ENCODE measurements at regions not wholly inside any gene's neighbourhood (a gene's known extent, or its start where the extent isn't known, plus 50 kb on each side); places are given as distances from the start of the nearest gene placed in this dataset.

DNA sequence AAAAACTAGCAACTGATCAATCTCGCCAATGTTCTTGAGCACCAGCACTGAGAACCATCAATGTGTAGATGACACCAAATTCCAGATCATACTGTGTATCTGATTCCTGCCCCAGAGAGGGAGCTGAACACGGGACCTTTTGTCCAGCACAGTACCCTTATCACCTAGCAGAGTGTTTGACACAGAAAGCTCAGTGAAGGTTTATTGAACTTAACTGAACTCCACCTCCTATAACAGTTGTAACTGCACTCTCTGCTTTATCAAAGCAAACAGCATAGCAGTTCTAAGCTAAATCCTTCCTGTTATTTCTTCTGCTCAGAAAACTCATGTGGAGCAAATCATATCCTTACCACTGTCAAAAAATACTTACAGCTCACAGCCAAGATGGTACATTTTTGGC, 183.4 kb upstream of the SLCO3A1 start:
- TF ChIP-seq POLR2AphosphoS5 (IDR thresholded peaks at IDR 0.05; ENCODE audit: low read depth): no peak
- TF ChIP-seq, protein P1, sequence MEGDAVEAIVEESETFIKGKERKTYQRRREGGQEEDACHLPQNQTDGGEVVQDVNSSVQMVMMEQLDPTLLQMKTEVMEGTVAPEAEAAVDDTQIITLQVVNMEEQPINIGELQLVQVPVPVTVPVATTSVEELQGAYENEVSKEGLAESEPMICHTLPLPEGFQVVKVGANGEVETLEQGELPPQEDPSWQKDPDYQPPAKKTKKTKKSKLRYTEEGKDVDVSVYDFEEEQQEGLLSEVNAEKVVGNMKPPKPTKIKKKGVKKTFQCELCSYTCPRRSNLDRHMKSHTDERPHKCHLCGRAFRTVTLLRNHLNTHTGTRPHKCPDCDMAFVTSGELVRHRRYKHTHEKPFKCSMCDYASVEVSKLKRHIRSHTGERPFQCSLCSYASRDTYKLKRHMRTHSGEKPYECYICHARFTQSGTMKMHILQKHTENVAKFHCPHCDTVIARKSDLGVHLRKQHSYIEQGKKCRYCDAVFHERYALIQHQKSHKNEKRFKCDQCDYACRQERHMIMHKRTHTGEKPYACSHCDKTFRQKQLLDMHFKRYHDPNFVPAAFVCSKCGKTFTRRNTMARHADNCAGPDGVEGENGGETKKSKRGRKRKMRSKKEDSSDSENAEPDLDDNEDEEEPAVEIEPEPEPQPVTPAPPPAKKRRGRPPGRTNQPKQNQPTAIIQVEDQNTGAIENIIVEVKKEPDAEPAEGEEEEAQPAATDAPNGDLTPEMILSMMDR (conservative IDR thresholded peaks at IDR 0.05; ENCODE audit: low read depth in 2 of 2): no peak
- no peak for TF ChIP-seq EZH2phosphoT487 (IDR thresholded peaks at IDR 0.05; ENCODE audit: unreplicated experiment)
- no peak for TF ChIP-seq EZH2 (IDR thresholded peaks at IDR 0.05; ENCODE audit: low read depth, unreplicated experiment)
- TF ChIP-seq, protein P2, sequence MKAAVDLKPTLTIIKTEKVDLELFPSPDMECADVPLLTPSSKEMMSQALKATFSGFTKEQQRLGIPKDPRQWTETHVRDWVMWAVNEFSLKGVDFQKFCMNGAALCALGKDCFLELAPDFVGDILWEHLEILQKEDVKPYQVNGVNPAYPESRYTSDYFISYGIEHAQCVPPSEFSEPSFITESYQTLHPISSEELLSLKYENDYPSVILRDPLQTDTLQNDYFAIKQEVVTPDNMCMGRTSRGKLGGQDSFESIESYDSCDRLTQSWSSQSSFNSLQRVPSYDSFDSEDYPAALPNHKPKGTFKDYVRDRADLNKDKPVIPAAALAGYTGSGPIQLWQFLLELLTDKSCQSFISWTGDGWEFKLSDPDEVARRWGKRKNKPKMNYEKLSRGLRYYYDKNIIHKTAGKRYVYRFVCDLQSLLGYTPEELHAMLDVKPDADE (IDR thresholded peaks at IDR 0.05): no peak
- TF ChIP-seq, protein P3, sequence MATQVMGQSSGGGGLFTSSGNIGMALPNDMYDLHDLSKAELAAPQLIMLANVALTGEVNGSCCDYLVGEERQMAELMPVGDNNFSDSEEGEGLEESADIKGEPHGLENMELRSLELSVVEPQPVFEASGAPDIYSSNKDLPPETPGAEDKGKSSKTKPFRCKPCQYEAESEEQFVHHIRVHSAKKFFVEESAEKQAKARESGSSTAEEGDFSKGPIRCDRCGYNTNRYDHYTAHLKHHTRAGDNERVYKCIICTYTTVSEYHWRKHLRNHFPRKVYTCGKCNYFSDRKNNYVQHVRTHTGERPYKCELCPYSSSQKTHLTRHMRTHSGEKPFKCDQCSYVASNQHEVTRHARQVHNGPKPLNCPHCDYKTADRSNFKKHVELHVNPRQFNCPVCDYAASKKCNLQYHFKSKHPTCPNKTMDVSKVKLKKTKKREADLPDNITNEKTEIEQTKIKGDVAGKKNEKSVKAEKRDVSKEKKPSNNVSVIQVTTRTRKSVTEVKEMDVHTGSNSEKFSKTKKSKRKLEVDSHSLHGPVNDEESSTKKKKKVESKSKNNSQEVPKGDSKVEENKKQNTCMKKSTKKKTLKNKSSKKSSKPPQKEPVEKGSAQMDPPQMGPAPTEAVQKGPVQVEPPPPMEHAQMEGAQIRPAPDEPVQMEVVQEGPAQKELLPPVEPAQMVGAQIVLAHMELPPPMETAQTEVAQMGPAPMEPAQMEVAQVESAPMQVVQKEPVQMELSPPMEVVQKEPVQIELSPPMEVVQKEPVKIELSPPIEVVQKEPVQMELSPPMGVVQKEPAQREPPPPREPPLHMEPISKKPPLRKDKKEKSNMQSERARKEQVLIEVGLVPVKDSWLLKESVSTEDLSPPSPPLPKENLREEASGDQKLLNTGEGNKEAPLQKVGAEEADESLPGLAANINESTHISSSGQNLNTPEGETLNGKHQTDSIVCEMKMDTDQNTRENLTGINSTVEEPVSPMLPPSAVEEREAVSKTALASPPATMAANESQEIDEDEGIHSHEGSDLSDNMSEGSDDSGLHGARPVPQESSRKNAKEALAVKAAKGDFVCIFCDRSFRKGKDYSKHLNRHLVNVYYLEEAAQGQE (IDR thresholded peaks at IDR 0.05; ENCODE audit: unreplicated experiment): no peak
- TF ChIP-seq JUNB (IDR thresholded peaks at IDR 0.05; ENCODE audit: unreplicated experiment): no peak
- TF ChIP-seq ZNF331 (CRISPR knock-in tag; IDR thresholded peaks at IDR 0.05; ENCODE audit: low read depth): no peak
- TF ChIP-seq CREB1 (CRISPR knock-in tag; IDR thresholded peaks at IDR 0.05; ENCODE audit: low read depth): no peak
- no peak for TF ChIP-seq ZNF114 (CRISPR knock-in tag; IDR thresholded peaks at IDR 0.05)
- TF ChIP-seq NANOG (IDR thresholded peaks at IDR 0.05; ENCODE audit: borderline replicate concordance): no peak
- TF ChIP-seq, protein P4, sequence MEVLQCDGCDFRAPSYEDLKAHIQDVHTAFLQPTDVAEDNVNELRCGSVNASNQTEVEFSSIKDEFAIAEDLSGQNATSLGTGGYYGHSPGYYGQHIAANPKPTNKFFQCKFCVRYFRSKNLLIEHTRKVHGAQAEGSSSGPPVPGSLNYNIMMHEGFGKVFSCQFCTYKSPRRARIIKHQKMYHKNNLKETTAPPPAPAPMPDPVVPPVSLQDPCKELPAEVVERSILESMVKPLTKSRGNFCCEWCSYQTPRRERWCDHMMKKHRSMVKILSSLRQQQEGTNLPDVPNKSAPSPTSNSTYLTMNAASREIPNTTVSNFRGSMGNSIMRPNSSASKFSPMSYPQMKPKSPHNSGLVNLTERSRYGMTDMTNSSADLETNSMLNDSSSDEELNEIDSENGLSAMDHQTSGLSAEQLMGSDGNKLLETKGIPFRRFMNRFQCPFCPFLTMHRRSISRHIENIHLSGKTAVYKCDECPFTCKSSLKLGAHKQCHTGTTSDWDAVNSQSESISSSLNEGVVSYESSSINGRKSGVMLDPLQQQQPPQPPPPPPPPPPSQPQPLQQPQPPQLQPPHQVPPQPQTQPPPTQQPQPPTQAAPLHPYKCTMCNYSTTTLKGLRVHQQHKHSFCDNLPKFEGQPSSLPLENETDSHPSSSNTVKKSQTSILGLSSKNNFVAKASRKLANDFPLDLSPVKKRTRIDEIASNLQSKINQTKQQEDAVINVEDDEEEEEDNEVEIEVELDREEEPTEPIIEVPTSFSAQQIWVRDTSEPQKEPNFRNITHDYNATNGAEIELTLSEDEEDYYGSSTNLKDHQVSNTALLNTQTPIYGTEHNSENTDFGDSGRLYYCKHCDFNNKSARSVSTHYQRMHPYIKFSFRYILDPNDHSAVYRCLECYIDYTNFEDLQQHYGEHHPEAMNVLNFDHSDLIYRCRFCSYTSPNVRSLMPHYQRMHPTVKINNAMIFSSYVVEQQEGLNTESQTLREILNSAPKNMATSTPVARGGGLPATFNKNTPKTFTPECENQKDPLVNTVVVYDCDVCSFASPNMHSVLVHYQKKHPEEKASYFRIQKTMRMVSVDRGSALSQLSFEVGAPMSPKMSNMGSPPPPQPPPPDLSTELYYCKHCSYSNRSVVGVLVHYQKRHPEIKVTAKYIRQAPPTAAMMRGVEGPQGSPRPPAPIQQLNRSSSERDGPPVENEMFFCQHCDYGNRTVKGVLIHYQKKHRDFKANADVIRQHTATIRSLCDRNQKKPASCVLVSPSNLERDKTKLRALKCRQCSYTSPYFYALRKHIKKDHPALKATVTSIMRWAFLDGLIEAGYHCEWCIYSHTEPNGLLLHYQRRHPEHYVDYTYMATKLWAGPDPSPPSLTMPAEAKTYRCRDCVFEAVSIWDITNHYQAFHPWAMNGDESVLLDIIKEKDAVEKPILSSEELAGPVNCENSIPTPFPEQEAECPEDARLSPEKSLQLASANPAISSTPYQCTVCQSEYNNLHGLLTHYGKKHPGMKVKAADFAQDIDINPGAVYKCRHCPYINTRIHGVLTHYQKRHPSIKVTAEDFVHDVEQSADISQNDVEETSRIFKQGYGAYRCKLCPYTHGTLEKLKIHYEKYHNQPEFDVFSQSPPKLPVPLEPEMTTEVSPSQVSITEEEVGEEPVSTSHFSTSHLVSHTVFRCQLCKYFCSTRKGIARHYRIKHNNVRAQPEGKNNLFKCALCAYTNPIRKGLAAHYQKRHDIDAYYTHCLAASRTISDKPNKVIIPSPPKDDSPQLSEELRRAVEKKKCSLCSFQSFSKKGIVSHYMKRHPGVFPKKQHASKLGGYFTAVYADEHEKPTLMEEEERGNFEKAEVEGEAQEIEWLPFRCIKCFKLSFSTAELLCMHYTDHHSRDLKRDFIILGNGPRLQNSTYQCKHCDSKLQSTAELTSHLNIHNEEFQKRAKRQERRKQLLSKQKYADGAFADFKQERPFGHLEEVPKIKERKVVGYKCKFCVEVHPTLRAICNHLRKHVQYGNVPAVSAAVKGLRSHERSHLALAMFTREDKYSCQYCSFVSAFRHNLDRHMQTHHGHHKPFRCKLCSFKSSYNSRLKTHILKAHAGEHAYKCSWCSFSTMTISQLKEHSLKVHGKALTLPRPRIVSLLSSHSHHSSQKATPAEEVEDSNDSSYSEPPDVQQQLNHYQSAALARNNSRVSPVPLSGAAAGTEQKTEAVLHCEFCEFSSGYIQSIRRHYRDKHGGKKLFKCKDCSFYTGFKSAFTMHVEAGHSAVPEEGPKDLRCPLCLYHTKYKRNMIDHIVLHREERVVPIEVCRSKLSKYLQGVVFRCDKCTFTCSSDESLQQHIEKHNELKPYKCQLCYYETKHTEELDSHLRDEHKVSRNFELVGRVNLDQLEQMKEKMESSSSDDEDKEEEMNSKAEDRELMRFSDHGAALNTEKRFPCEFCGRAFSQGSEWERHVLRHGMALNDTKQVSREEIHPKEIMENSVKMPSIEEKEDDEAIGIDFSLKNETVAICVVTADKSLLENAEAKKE (CRISPR knock-in tag; IDR thresholded peaks at IDR 0.05): no peak
